A549 (cell line): ENCODE measurements at regions not wholly inside any gene's neighbourhood (a gene's known extent, or its start where the extent isn't known, plus 50 kb on each side); places are given as distances from the start of the nearest gene placed in this dataset.

Experiments
- ATAC-seq, 2 experiments: fragments of 200-7000 bp in 1 of 2; fragments of >200 bp in 1 of 2; cut with Nextera tagmentation in 1 of 2; cut with Tn5 transposase in 1 of 2; 3 replicates each; pipeline versions ENCODE4 v1.8.0 to v1.9.1; 2018 to 2020; ENCODE audit warnings: mild to moderate bottlenecking in 1 of 2, moderate library complexity in 1 of 2
- CTCF ChIA-PET: fragments of 300-600 bp; sonication (Branson Sonifier 250); formaldehyde crosslinking; extraction: SDS; loops from one replicate; lab custom pipeline; 2021; ENCODE audit warnings: antibody characterized with exemption, inconsistent platforms; lab: Yijun Ruan, JAX
- POLR2A ChIA-PET: fragments of 350-600 bp; formaldehyde crosslinking; extraction: SDS; loops from one replicate; lab custom pipeline; 2021; ENCODE audit warnings: antibody characterized with exemption, inconsistent platforms; lab: Yijun Ruan, JAX
- DNase-seq, 2 experiments: peaks; one replicate each; pipeline versions ENCODE4 v3.0.0 to v3.0.0-alpha.2; 2011 to 2016; ENCODE audit warnings: low read depth in 1 of 2, low spot score in 1 of 2
- FAIRE-seq: peaks from 2 replicates; lab custom pipeline; 2011; peaks lifted over from hg19 to GRCh38; lab: Jason Lieb, UNC
- H3K27ac ChIP-seq, 2 experiments: fragments of >200 bp; sonication (Bioruptor Twin); formaldehyde crosslinking; 3 replicates each; pipeline ENCODE4 v1.5.1; 2016 to 2017
- H3K4me1 ChIP-seq: fragments of >200 bp; sonication (Bioruptor Twin); formaldehyde crosslinking; 3 replicates; pipeline ENCODE4 v1.6.1; 2016
- H3K4me2 ChIP-seq: fragments of >200 bp; sonication (Bioruptor Twin); formaldehyde crosslinking; 3 replicates; pipeline ENCODE4 v1.6.1; 2016
- H3K4me3 ChIP-seq: fragments of >200 bp; sonication (Bioruptor Twin); formaldehyde crosslinking; 3 replicates; pipeline ENCODE4 v1.5.1; 2016
- H3K9me3 ChIP-seq: fragments of >200 bp; sonication (Bioruptor Twin); formaldehyde crosslinking; 3 replicates; pipeline ENCODE4 v1.6.1; 2016
- CBX2 ChIP-seq: fragments of 200-600 bp; sonication (generic); IDR thresholded peaks from 2 replicates; pipeline ENCODE4 v1.6.1; 2016; ENCODE audit warnings: low read depth, mild to moderate bottlenecking, borderline replicate concordance
- CBX8 ChIP-seq: fragments of 200-600 bp; sonication (generic); IDR thresholded peaks from 2 replicates; pipeline ENCODE4 v1.6.1; 2016
- EHMT2 ChIP-seq: fragments of 200-600 bp; sonication (generic); IDR thresholded peaks from 2 replicates; pipeline ENCODE4 v1.6.1; 2016; ENCODE audit warnings: antibody characterized with exemption, low read depth, mild to moderate bottlenecking, moderate library complexity
- EP300 ChIP-seq, 2 experiments: fragments of >200 bp; sonication (Bioruptor Twin); formaldehyde crosslinking; IDR thresholded peaks; 2 replicates in 1 of 2; 3 replicates in 1 of 2; pipeline ENCODE4 v1.6.1; 2016 to 2017
- ESRRA ChIP-seq: fragments of 150-350 bp; IDR thresholded peaks from 2 replicates; pipeline ENCODE4 v1.6.1; 2014; ENCODE audit warnings: mild to moderate bottlenecking, low read length, borderline replicate concordance
- FOSB ChIP-seq: fragments of 250-450 bp; sonication (Bioruptor Pico); IDR thresholded peaks from 2 replicates; pipeline ENCODE4 v1.5.0; 2020; ENCODE audit warnings: mild to moderate bottlenecking, moderate library complexity
- GATA3 ChIP-seq: IDR thresholded peaks from 2 replicates; pipeline ENCODE4 v1.6.1; 2012; ENCODE audit warnings: borderline replicate concordance
- HDAC2 ChIP-seq: fragments of 200-600 bp; sonication (generic); IDR thresholded peaks from 2 replicates; pipeline ENCODE4 v1.6.1; 2016
- HOXB5 ChIP-seq: fragments of 250-450 bp; sonication (Bioruptor Pico); IDR thresholded peaks from 2 replicates; pipeline ENCODE4 v1.5.0; 2020; ENCODE audit warnings: mild to moderate bottlenecking, moderate library complexity
- MAZ ChIP-seq: fragments of 150-350 bp; IDR thresholded peaks from 2 replicates; pipeline ENCODE4 v1.6.1; 2014; ENCODE audit warnings: antibody characterized with exemption, low read depth, low read length, borderline replicate concordance
- MYC ChIP-seq: IDR thresholded peaks from 2 replicates; pipeline ENCODE4 v1.6.1; 2012; ENCODE audit warnings: mild to moderate bottlenecking, inconsistent platforms, low read length, improper control_type of control experiment, borderline replicate concordance
- RAD21 ChIP-seq, 2 experiments: fragments of >200 bp in 1 of 2; sonication (Bioruptor Twin) in 1 of 2; formaldehyde crosslinking in 1 of 2; IDR thresholded peaks in 1 of 2; conservative IDR thresholded peaks in 1 of 2; 2 replicates in 1 of 2; 3 replicates in 1 of 2; pipeline ENCODE4 v1.6.1; 2012 to 2018; ENCODE audit warnings: inconsistent platforms in 1 of 2
- TFCP2L1 ChIP-seq: fragments of 250-450 bp; sonication (Bioruptor Pico); IDR thresholded peaks from 2 replicates; pipeline ENCODE4 v1.5.0; 2021; ENCODE audit warnings: mild to moderate bottlenecking
- TP53 ChIP-seq: fragments of 250-450 bp; sonication (Bioruptor Pico); IDR thresholded peaks from 2 replicates; pipeline ENCODE4 v1.5.0; 2021; ENCODE audit warnings: mild to moderate bottlenecking, moderate library complexity
- ZNF302 ChIP-seq: fragments of 250-450 bp; sonication (Bioruptor Pico); IDR thresholded peaks from 2 replicates; pipeline ENCODE4 v1.9.0; 2021; ENCODE audit warnings: inconsistent platforms, mild to moderate bottlenecking, moderate library complexity
- ZSCAN20 ChIP-seq: fragments of 250-450 bp; sonication (Bioruptor Pico); IDR thresholded peaks from 2 replicates; pipeline ENCODE4 v1.8.0; 2022; ENCODE audit warnings: mild to moderate bottlenecking, moderate library complexity
- WGBS: methylation state at CpG from one replicate; pipeline ENCODE4 v1.1.6; 2017; ENCODE audit errors: missing lambda C conversion rate; 5-methylcytosine and 5-hydroxymethylcytosine counted together
- TF ChIP-seq, protein P1 (sequence below): fragments of 250-450 bp; sonication (Bioruptor Pico); IDR thresholded peaks from 2 replicates; pipeline ENCODE4 v1.5.0; 2020; ENCODE audit warnings: low read depth, mild to moderate bottlenecking, moderate library complexity
- TF ChIP-seq, protein P2 (sequence below): fragments of >200 bp; sonication (Bioruptor Twin); formaldehyde crosslinking; IDR thresholded peaks from 3 replicates; pipeline ENCODE4 v1.6.1; 2016
- TF ChIP-seq, protein P3 (sequence below): fragments of >200 bp; sonication (Bioruptor Twin); formaldehyde crosslinking; IDR thresholded peaks from 3 replicates; pipeline ENCODE4 v1.5.1; 2016
- TF ChIP-seq, protein P4 (sequence below): IDR thresholded peaks from 2 replicates; pipeline ENCODE4 v1.6.1; 2012; ENCODE audit warnings: low read depth, borderline replicate concordance
- TF ChIP-seq, protein P5 (sequence below): IDR thresholded peaks from 2 replicates; pipeline ENCODE4 v1.6.1; 2012
- TF ChIP-seq, protein P6 (sequence below): fragments of 200-600 bp; sonication (generic); IDR thresholded peaks from 2 replicates; pipeline ENCODE4 v1.6.1; 2016; ENCODE audit warnings: antibody characterized with exemption, mild to moderate bottlenecking, moderate library complexity

DNA sequence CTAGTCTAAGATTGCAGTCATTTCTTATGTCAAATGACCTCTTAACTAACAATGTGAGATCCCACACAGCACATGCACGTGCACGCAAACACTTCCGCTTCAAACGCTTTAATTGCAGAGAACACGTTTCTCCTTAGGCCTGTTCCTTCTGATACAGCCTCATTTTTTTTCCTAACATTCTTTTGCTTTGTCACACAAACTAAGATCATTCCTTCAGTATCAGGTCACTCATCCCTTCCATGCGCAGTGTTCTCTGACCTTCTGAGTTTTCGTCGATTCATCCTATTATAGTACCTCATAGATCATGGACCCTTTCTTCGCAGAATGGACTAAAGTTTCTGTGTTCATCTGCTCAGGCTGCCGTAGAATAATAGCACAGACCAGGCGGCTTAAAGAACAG, 327.1 kb upstream of the CDH19 start:
- POLR2A ChIA-PET: no interaction called here
- TF ChIP-seq HOXB5 (CRISPR knock-in tag) (no peak), CBX2 (no peak)
- ATAC-seq (no peak), FAIRE-seq (no peak), DNase-seq (no peak)
- CTCF ChIA-PET: no interaction called here
- no peaks in the 10 kb centered on the region for H3K9me3 ChIP-seq
- H3K4me1 ChIP-seq: no peaks in the 10 kb centered on the region
- H3K27ac ChIP-seq: no peak overlapping the region
- H3K4me3 ChIP-seq: no peak overlapping the region
- 80% methylated on average over 11 of the region's 11 CpGs for WGBS
- H3K4me2 ChIP-seq: no peak overlapping the region

DNA sequence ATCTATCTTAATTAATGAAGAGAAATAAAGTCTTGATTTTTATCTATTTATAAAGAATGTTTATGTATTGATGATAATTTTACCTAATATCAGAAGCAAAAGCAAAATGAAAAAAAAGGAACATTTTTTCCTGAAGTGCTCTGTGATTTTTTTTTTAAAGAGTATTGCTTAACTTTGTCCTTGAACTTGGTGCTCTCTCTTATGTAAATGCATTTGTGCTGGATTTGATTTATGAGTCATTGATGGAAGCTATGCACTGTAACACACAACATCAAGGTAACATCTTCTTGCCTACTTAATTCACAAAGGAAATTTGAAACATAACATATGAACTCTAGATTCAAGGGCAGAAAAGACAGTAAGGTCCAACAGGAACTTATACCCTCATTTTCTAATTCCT, 312.9 kb upstream of the CDH19 start:
- CTCF ChIA-PET: no interaction called here
- FAIRE-seq: no peak
- TF ChIP-seq ZNF302 (CRISPR knock-in tag): no peak
- TF ChIP-seq ESRRA: no peak
- TF ChIP-seq, protein P1, sequence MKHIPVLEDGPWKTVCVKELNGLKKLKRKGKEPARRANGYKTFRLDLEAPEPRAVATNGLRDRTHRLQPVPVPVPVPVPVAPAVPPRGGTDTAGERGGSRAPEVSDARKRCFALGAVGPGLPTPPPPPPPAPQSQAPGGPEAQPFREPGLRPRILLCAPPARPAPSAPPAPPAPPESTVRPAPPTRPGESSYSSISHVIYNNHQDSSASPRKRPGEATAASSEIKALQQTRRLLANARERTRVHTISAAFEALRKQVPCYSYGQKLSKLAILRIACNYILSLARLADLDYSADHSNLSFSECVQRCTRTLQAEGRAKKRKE (CRISPR knock-in tag): no peak
- no peak for TF ChIP-seq HOXB5 (CRISPR knock-in tag)

DNA sequence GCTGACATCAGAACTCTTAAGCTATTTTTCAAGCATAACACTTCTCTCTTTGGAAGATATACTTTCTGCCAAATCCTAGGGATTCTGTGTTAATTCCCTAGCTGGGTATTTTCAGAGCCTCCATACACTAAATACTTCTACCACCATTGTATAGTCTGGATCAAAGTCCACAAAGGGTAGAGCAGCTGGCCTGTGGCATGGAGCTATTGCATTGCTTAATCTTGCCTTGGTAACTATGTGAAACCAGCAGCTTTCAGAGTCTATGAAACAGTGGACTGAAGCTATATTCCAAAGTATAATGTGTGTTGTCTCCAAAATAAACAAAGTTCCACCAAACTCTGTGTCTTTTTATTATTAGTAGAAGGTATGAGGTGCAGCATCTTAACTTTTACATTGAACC, 296.9 kb upstream of the CDH19 start:
- Histone ChIP-seq H3K4me1 (no peaks in the 10 kb centered on the region), H3K9me3 (no peaks in the 10 kb centered on the region), H3K4me3 (no peak overlapping the region), H3K4me2 (no peak overlapping the region), H3K27ac (no peak overlapping the region)
- TF ChIP-seq TFCP2L1 (CRISPR knock-in tag): no peak
- no peak for TF ChIP-seq FOSB (CRISPR knock-in tag)
- TF ChIP-seq ZNF302 (CRISPR knock-in tag): no peak
- TF ChIP-seq MAZ: no peak
- DNase-seq (no peak), ATAC-seq (no peak), FAIRE-seq (no peak)
- ChIA-PET CTCF (interaction anchor here (0.5 kb wide), 1 partner anchor 630 kb away, joined by 3 read pairs; no protein-coding TSS in a partner anchor), POLR2A (no interaction called here)

More for the DNA sequence above, 312.9 kb upstream of the CDH19 start:
- no peaks in the 10 kb centered on the region for H3K9me3 ChIP-seq
- ATAC-seq (no peak), DNase-seq (peak in 1 of 2 experiments; percentile 1)
- H3K4me3 ChIP-seq: no peak overlapping the region
- H3K27ac ChIP-seq: no peak overlapping the region
- no peak overlapping the region for H3K4me2 ChIP-seq
- POLR2A ChIA-PET: no interaction called here
- H3K4me1 ChIP-seq: no peaks in the 10 kb centered on the region

DNA sequence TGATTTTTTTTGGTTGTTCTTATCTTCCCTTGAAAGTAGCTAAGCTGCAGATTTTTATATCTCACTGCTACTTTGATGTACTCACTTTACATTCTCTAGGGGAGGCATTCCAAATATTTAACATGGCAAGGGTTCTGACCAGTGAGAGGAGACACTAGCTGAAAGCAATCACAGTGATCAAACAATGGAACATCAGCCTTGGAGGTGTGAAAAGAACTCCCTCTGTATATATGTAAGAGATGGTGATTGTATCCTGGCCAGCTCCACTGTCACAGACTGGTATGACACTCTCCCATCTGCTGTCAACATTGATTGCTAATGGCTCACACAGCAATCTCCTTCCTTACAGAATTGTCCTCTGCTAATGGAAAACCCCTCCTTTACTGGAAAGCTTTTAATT, 291.7 kb upstream of the CDH19 start:
- DNase-seq (no peak), ATAC-seq (no peak), FAIRE-seq (no peak)
- Histone ChIP-seq H3K4me1 (no peaks in the 10 kb centered on the region), H3K4me3 (no peak overlapping the region), H3K9me3 (no peaks in the 10 kb centered on the region), H3K4me2 (no peak overlapping the region), H3K27ac (no peak overlapping the region)
- ChIA-PET CTCF (no interaction called here), POLR2A (no interaction called here)
- TF ChIP-seq MYC: no peak
- TF ChIP-seq TP53 (CRISPR knock-in tag): no peak
- TF ChIP-seq EHMT2: no peak
- TF ChIP-seq GATA3: no peak
- TF ChIP-seq, protein P2, sequence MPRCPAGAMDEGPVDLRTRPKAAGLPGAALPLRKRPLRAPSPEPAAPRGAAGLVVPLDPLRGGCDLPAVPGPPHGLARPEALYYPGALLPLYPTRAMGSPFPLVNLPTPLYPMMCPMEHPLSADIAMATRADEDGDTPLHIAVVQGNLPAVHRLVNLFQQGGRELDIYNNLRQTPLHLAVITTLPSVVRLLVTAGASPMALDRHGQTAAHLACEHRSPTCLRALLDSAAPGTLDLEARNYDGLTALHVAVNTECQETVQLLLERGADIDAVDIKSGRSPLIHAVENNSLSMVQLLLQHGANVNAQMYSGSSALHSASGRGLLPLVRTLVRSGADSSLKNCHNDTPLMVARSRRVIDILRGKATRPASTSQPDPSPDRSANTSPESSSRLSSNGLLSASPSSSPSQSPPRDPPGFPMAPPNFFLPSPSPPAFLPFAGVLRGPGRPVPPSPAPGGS: no peak
- no peak for TF ChIP-seq EP300 (IDR thresholded peaks at IDR 0.05)
- no peak for TF ChIP-seq RAD21 (conservative IDR thresholded peaks at IDR 0.05 in 1 of 2, IDR thresholded peaks at IDR 0.05 in 1 of 2)
- TF ChIP-seq HDAC2: no peak
- TF ChIP-seq, protein P3, sequence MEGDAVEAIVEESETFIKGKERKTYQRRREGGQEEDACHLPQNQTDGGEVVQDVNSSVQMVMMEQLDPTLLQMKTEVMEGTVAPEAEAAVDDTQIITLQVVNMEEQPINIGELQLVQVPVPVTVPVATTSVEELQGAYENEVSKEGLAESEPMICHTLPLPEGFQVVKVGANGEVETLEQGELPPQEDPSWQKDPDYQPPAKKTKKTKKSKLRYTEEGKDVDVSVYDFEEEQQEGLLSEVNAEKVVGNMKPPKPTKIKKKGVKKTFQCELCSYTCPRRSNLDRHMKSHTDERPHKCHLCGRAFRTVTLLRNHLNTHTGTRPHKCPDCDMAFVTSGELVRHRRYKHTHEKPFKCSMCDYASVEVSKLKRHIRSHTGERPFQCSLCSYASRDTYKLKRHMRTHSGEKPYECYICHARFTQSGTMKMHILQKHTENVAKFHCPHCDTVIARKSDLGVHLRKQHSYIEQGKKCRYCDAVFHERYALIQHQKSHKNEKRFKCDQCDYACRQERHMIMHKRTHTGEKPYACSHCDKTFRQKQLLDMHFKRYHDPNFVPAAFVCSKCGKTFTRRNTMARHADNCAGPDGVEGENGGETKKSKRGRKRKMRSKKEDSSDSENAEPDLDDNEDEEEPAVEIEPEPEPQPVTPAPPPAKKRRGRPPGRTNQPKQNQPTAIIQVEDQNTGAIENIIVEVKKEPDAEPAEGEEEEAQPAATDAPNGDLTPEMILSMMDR: no peak
- no peak for TF ChIP-seq CBX8
- no peak for TF ChIP-seq MAZ
- no peak for TF ChIP-seq FOSB (CRISPR knock-in tag)
- TF ChIP-seq, protein P4, sequence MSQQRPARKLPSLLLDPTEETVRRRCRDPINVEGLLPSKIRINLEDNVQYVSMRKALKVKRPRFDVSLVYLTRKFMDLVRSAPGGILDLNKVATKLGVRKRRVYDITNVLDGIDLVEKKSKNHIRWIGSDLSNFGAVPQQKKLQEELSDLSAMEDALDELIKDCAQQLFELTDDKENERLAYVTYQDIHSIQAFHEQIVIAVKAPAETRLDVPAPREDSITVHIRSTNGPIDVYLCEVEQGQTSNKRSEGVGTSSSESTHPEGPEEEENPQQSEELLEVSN: no peak
- TF ChIP-seq, protein P5, sequence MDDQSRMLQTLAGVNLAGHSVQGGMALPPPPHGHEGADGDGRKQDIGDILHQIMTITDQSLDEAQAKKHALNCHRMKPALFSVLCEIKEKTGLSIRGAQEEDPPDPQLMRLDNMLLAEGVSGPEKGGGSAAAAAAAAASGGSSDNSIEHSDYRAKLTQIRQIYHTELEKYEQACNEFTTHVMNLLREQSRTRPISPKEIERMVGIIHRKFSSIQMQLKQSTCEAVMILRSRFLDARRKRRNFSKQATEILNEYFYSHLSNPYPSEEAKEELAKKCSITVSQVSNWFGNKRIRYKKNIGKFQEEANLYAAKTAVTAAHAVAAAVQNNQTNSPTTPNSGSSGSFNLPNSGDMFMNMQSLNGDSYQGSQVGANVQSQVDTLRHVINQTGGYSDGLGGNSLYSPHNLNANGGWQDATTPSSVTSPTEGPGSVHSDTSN: no peak
- no peak for TF ChIP-seq ZSCAN20
- TF ChIP-seq, protein P6, sequence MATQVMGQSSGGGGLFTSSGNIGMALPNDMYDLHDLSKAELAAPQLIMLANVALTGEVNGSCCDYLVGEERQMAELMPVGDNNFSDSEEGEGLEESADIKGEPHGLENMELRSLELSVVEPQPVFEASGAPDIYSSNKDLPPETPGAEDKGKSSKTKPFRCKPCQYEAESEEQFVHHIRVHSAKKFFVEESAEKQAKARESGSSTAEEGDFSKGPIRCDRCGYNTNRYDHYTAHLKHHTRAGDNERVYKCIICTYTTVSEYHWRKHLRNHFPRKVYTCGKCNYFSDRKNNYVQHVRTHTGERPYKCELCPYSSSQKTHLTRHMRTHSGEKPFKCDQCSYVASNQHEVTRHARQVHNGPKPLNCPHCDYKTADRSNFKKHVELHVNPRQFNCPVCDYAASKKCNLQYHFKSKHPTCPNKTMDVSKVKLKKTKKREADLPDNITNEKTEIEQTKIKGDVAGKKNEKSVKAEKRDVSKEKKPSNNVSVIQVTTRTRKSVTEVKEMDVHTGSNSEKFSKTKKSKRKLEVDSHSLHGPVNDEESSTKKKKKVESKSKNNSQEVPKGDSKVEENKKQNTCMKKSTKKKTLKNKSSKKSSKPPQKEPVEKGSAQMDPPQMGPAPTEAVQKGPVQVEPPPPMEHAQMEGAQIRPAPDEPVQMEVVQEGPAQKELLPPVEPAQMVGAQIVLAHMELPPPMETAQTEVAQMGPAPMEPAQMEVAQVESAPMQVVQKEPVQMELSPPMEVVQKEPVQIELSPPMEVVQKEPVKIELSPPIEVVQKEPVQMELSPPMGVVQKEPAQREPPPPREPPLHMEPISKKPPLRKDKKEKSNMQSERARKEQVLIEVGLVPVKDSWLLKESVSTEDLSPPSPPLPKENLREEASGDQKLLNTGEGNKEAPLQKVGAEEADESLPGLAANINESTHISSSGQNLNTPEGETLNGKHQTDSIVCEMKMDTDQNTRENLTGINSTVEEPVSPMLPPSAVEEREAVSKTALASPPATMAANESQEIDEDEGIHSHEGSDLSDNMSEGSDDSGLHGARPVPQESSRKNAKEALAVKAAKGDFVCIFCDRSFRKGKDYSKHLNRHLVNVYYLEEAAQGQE: no peak
